HCT116 (cell line): ENCODE measurements at regions not wholly inside any gene's neighbourhood (a gene's known extent, or its start where the extent isn't known, plus 50 kb on each side); places are given as distances from the start of the nearest gene placed in this dataset.

Source experiments
- ATAC-seq: fragments of 200-7000 bp; cut with Tn5 transposase; 2 replicates; pipeline ENCODE4 v1.9.1; 2020; ENCODE audit warnings: mild to moderate bottlenecking, moderate library complexity
- BruUV-seq: library from RNA; stranded (reverse); fragments of 400-500 nt; replicated peaks from 2 replicates; lab custom pipeline; 2021; lab: Mats Ljungman, UMichigan
- CTCF ChIA-PET: fragments of 300-600 bp; sonication (Branson Sonifier 250); formaldehyde crosslinking; loops from one replicate; lab custom pipeline; 2021; ENCODE audit warnings: antibody characterized with exemption; lab: Charles Lee
- POLR2A ChIA-PET: fragments of 300-600, 350-600 bp; sonication (Branson Sonifier 250); formaldehyde crosslinking; loops from one replicate; lab custom pipeline; 2021; ENCODE audit warnings: antibody characterized with exemption; lab: Charles Lee
- RAD21 ChIA-PET, 2 experiments: fragments of 300-600 bp; sonication (Branson Sonifier 250); formaldehyde crosslinking; loops; one replicate each; lab custom pipeline; 2023; ENCODE audit warnings: low total read pairs in 2 of 2; ENCODE audit not compliant: uncharacterized antibody in 2 of 2, unreplicated experiment in 2 of 2, low non-redundant PET in 1 of 2; lab: Charles Lee
- DNase-seq: peaks from one replicate; pipeline ENCODE4 v3.0.0-alpha.2; 2010; ENCODE audit warnings: low read depth, low spot score
- H2AFZ ChIP-seq: fragments of 200-600 bp; shearing (Covaris generic), sonication (generic); 2 replicates; pipeline ENCODE4 v1.6.1; 2017; ENCODE audit warnings: low read depth, mixed run types, mixed read lengths, antibody characterized with exemption, low read length; ENCODE audit not compliant: poor library complexity, severe bottlenecking
- H3K27ac ChIP-seq: 2 replicates; pipeline ENCODE4 v1.5.1; 2012; ENCODE audit warnings: low read depth, low read length
- H3K27me3 ChIP-seq: fragments of 200-600 bp; sonication (generic); 2 replicates; pipeline ENCODE4 v1.6.1; 2016; ENCODE audit warnings: mixed run types, low read length, mixed read lengths; ENCODE audit not compliant: insufficient read depth
- H3K36me3 ChIP-seq, 2 experiments: fragments of 200-500 bp in 1 of 2; fragments of 200-600 bp in 1 of 2; sonication (Bioruptor generic) in 1 of 2; sonication (generic) in 1 of 2; 2 replicates each; pipeline versions ENCODE4 v1.5.1 to v1.6.1; 2014 to 2016; ENCODE audit warnings: low read length in 2 of 2, inconsistent platforms in 1 of 2, mixed read lengths in 1 of 2, mixed run types in 1 of 2; ENCODE audit not compliant: insufficient read depth in 2 of 2, control insufficient read depth in 1 of 2
- H3K4me1 ChIP-seq, 2 experiments: fragments of 200-600 bp in 1 of 2; sonication (generic) in 1 of 2; 2 replicates each; pipeline versions ENCODE4 v1.5.1 to v1.6.1; 2012 to 2017; ENCODE audit warnings: low read length in 2 of 2, inconsistent platforms in 1 of 2, mild to moderate bottlenecking in 1 of 2, mixed read lengths in 1 of 2, mixed run types in 1 of 2, moderate library complexity in 1 of 2; ENCODE audit not compliant: insufficient read depth in 2 of 2, control insufficient read depth in 1 of 2
- H3K4me2 ChIP-seq: fragments of 200-600 bp; sonication (generic); 2 replicates; pipeline ENCODE4 v1.6.1; 2017; ENCODE audit warnings: mixed run types, low read length, mixed read lengths
- H3K4me3 ChIP-seq, 2 experiments: fragments of 200-600 bp in 1 of 2; sonication (generic) in 1 of 2; replicated peaks in 1 of 2; 2 replicates each; pipeline ENCODE4 v1.5.1; 2011 to 2016; ENCODE audit warnings: low read length in 2 of 2, control low read depth in 1 of 2, low read depth in 1 of 2, mild to moderate bottlenecking in 1 of 2, mixed read lengths in 1 of 2, mixed run types in 1 of 2
- H3K79me2 ChIP-seq: fragments of 200-600 bp; sonication (generic); 2 replicates; pipeline ENCODE4 v1.6.1; 2017; ENCODE audit warnings: mild to moderate bottlenecking, mixed run types, low read length, moderate library complexity, mixed read lengths; ENCODE audit not compliant: insufficient read depth
- H3K9ac ChIP-seq: fragments of 200-600 bp; sonication (generic); 2 replicates; pipeline ENCODE4 v1.6.1; 2016; ENCODE audit warnings: low read length, mixed read lengths
- H3K9me2 ChIP-seq: fragments of 200-600 bp; sonication (generic), shearing (Covaris generic); 2 replicates; pipeline ENCODE4 v1.6.1; 2017; ENCODE audit warnings: mixed run types, mild to moderate bottlenecking, moderate library complexity; ENCODE audit not compliant: insufficient read depth
- H3K9me3 ChIP-seq, 2 experiments: fragments of 200-500 bp in 1 of 2; fragments of 200-600 bp in 1 of 2; sonication (Bioruptor generic) in 1 of 2; sonication (generic) in 1 of 2; 2 replicates each; pipeline ENCODE4 v1.6.1; 2014 to 2017; ENCODE audit warnings: low read length in 2 of 2, mixed read lengths in 2 of 2, inconsistent platforms in 1 of 2, low read depth in 1 of 2, mild to moderate bottlenecking in 1 of 2, mixed run types in 1 of 2, moderate library complexity in 1 of 2; ENCODE audit not compliant: control insufficient read depth in 1 of 2, insufficient read depth in 1 of 2
- H4K20me1 ChIP-seq: fragments of 200-600 bp; sonication (generic), shearing (Covaris generic); 2 replicates; pipeline ENCODE4 v1.6.1; 2017; ENCODE audit warnings: mixed run types, mild to moderate bottlenecking, moderate library complexity; ENCODE audit not compliant: insufficient read depth
- ATF3 ChIP-seq: IDR thresholded peaks from 2 replicates; pipeline ENCODE4 v1.6.1; 2012
- CEBPB ChIP-seq: IDR thresholded peaks from 2 replicates; pipeline ENCODE4 v1.6.1; 2012; ENCODE audit warnings: low read depth
- YY1 ChIP-seq: IDR thresholded peaks from 2 replicates; pipeline ENCODE4 v1.6.1; 2011; ENCODE audit warnings: low read length, low read depth, moderate library complexity, mild to moderate bottlenecking; ENCODE audit not compliant: insufficient replicate concordance; ENCODE audit errors: extremely low read depth
- ZFX ChIP-seq: fragments of 450-650 bp; IDR thresholded peaks from 2 replicates; pipeline ENCODE4 v1.6.1; 2017
- intact Hi-C: fragments of 100-400 bp; cut with micrococcal nuclease; formaldehyde crosslinking; loops from 2 replicates; pipeline ENCODE4 v1.10.0; 2022

GRCh38 chr2:167706800-167707199, 540.6 kb downstream of the STK39 start:
- intact Hi-C loops: no loop called here
- no peak overlapping the region for H3K9ac ChIP-seq
- H2AFZ ChIP-seq: no peak overlapping the region
- no peak for ATAC-seq
- ChIA-PET POLR2A (no interaction called here), CTCF (interaction anchor here (1.3 kb wide), 1 partner anchor 412 kb away, joined by 3 read pairs; no protein-coding TSS in a partner anchor)
- no peaks in the 10 kb centered on the region for H3K9me2 ChIP-seq
- peaks cover 34% of the 10 kb centered on the region; the same call in 1 of the 2 replicates for H3K27me3 ChIP-seq
- H3K4me3 ChIP-seq: no peak overlapping the region
- H3K36me3 ChIP-seq: no peaks in the 10 kb centered on the region
- no peaks in the 10 kb centered on the region for H3K79me2 ChIP-seq
- H4K20me1 ChIP-seq: no peaks in the 10 kb centered on the region
- BruUV-seq: no TSS peak
- TF ChIP-seq CEBPB (0 out of 2 replicates have a peak, but pooled peaks have one; percentile 32), YY1 (no peak)
- TF ChIP-seq, all 23 proteins: peak for 1
- Histone ChIP-seq H3K4me1 (no peaks in the 10 kb centered on the region), H3K27ac (no peak overlapping the region), H3K4me2 (no peak overlapping the region), H3K9me3 (no peaks in the 10 kb centered on the region)
- RAD21 ChIA-PET: no interaction called here
- no peak for DNase-seq

GRCh38 chr2:167703441-167703840, 544.0 kb downstream of the STK39 start:
- no peak overlapping the region for H3K4me3 ChIP-seq
- ChIA-PET CTCF (no interaction called here), RAD21 (no interaction called here), POLR2A (no interaction called here)
- TF ChIP-seq CEBPB: no peak
- no peak for TF ChIP-seq ZFX
- TF ChIP-seq ATF3: no peak
- ATAC-seq (no peak), DNase-seq (no peak)
- intact Hi-C loops: no loop called here
- H3K4me1 ChIP-seq: no peaks in the 10 kb centered on the region
- H4K20me1 ChIP-seq: no peaks in the 10 kb centered on the region; the same call in 1 of the 2 replicates
- H2AFZ ChIP-seq: no peak overlapping the region
- peaks cover 31% of the 10 kb centered on the region; the same call in 1 of the 2 replicates for H3K27me3 ChIP-seq
- H3K9me2 ChIP-seq: no peaks in the 10 kb centered on the region
- H3K27ac ChIP-seq: no peak overlapping the region
- no peaks in the 10 kb centered on the region for H3K36me3 ChIP-seq
- no peak overlapping the region for H3K4me2 ChIP-seq
- H3K9ac ChIP-seq: no peak overlapping the region
- no TSS peak for BruUV-seq
- H3K79me2 ChIP-seq: no peaks in the 10 kb centered on the region
- no peaks in the 10 kb centered on the region for H3K9me3 ChIP-seq
